Body of pancreas (tissue), 4 donors: ENCODE measurements at regions not wholly inside any gene's neighbourhood (a gene's known extent, or its start where the extent isn't known, plus 50 kb on each side); places are given as distances from the start of the nearest gene placed in this dataset.

Source experiments
- ATAC-seq: fragments of 150-250 bp; one replicate; pipeline ENCODE4 v1.9.1; 2016
- DNase-seq, 4 donors: peaks; one replicate each; pipeline ENCODE4 v3.0.0-alpha.2; 2019
- H3K27ac ChIP-seq, 4 donors: fragments of 200-600 bp; sonication (generic); 1 replicate in 3 of 4; 2 replicates in 1 of 4; pipeline versions ENCODE4 v1.5.1 to v1.6.1; 2016 to 2019; ENCODE audit warnings: mild to moderate bottlenecking in 1 of 4, mixed read lengths in 1 of 4, moderate library complexity in 1 of 4
- H3K27me3 ChIP-seq, 2 donors: fragments of 200-600 bp; sonication (generic); one replicate each; pipeline ENCODE4 v1.6.0; 2016; ENCODE audit warnings: mild to moderate bottlenecking in 1 of 2
- H3K36me3 ChIP-seq, 2 donors: fragments of 200-600 bp; sonication (generic); replicated peaks in 1 of 2; 2 replicates each; pipeline ENCODE4 v1.5.1; 2016; ENCODE audit warnings: low read depth in 2 of 2; ENCODE audit not compliant: insufficient read depth in 1 of 2
- H3K4me1 ChIP-seq: fragments of 200-600 bp; sonication (generic); one replicate; pipeline ENCODE4 v1.6.0; 2016
- H3K4me3 ChIP-seq, 2 donors: fragments of 200-600 bp; sonication (generic); 1 replicate in 1 of 2; 2 replicates in 1 of 2; pipeline ENCODE4 v1.5.1; 2016 to 2019
- H3K9me3 ChIP-seq, 3 donors: fragments of 200-600 bp; sonication (generic); 1 replicate in 2 of 3; 2 replicates in 1 of 3; pipeline ENCODE4 v1.5.1; 2016
- POLR2A ChIP-seq, 3 donors: fragments of 450-650 bp; IDR thresholded peaks; one replicate each; pipeline ENCODE4 v1.6.1; 2016; ENCODE audit warnings: antibody characterized with exemption in 3 of 3, mild to moderate bottlenecking in 2 of 3
- WGBS, 2 donors: methylation state at CpG; one replicate each; pipeline ENCODE4 v1.1.5; 2017; 5-methylcytosine and 5-hydroxymethylcytosine counted together
- intact Hi-C: fragments of 100-400 bp; cut with DNase I; formaldehyde crosslinking; loops from one replicate; pipeline ENCODE4 v1.15.1; 2023
- TF ChIP-seq, protein P1 (sequence below), 7 experiments: fragments of 450-650 bp in 4 of 7; fragments of 200-600 bp in 3 of 7; sonication (generic) in 3 of 7; IDR thresholded peaks; one replicate each; pipeline ENCODE4 v1.5.1; 2016 to 2019; ENCODE audit warnings: antibody characterized with exemption in 7 of 7

- H3K4me3 ChIP-seq = no peak overlapping the region
- intact Hi-C loops = no loop called here
- ATAC-seq (no peak), DNase-seq (no peak)
- H3K27me3 ChIP-seq = no peaks in the 10 kb centered on the region
- H3K4me1 ChIP-seq = peaks cover 9% of the 10 kb centered on the region
- TF ChIP-seq POLR2A (IDR thresholded peaks at IDR 0.05) = no peak
- TF ChIP-seq, protein P1, sequence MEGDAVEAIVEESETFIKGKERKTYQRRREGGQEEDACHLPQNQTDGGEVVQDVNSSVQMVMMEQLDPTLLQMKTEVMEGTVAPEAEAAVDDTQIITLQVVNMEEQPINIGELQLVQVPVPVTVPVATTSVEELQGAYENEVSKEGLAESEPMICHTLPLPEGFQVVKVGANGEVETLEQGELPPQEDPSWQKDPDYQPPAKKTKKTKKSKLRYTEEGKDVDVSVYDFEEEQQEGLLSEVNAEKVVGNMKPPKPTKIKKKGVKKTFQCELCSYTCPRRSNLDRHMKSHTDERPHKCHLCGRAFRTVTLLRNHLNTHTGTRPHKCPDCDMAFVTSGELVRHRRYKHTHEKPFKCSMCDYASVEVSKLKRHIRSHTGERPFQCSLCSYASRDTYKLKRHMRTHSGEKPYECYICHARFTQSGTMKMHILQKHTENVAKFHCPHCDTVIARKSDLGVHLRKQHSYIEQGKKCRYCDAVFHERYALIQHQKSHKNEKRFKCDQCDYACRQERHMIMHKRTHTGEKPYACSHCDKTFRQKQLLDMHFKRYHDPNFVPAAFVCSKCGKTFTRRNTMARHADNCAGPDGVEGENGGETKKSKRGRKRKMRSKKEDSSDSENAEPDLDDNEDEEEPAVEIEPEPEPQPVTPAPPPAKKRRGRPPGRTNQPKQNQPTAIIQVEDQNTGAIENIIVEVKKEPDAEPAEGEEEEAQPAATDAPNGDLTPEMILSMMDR (IDR thresholded peaks at IDR 0.05) = no peak
- H3K27ac ChIP-seq = peak overlapping the region in 3 of 4 donors; percentile 71 to 76 (median 72)
- H3K36me3 ChIP-seq = no peaks in the 10 kb centered on the region
- WGBS, 2 donors = 45 to 56% methylated on average over 4 of the region's 4 CpGs
- H3K9me3 ChIP-seq = no peaks in the 10 kb centered on the region
Observed at GRCh38 chr14:26873362-26873960, 275.6 kb upstream of the NOVA1 start.

GRCh38 chr14:26887847-26888246 lies 290.0 kb upstream of the NOVA1 start:
- Histone ChIP-seq H3K9me3 (no peaks in the 10 kb centered on the region), H3K27ac (no peak overlapping the region), H3K36me3 (no peaks in the 10 kb centered on the region), H3K4me3 (no peak overlapping the region), H3K27me3 (no peaks in the 10 kb centered on the region), H3K4me1 (no peaks in the 10 kb centered on the region)
- ATAC-seq (peak; percentile 9), DNase-seq (peak in 1 of 4 donors; percentile 5)
- TF ChIP-seq POLR2A (IDR thresholded peaks at IDR 0.05) = no peak
- TF ChIP-seq, protein P1 (IDR thresholded peaks at IDR 0.05) = no peak
- 38 to 80% methylated on average over 1 of the region's 1 CpG for WGBS, 2 donors
- intact Hi-C loops = no loop called here

DNA sequence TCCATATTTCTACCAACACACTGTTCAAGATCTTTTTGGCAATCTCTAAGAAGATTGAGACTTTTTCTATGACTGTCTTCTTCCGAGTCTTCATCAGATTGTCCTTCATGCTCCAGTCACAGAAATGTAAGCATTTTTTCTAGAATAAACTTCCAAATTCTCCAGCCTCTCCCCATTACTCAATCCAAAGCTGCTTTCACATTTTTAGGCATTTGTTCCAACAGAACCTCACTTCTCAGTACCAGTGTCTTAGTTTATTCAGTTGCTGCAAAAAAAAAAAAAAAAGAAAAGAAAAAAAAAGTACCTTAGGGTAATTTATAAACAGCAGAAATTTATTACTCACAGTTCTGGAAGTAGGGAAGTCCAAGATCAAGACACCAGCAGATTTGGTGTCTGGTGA lies 290.8 kb upstream of the NOVA1 start:
- ATAC-seq = no peak
- H3K27ac ChIP-seq = no peak overlapping the region
- no peaks in the 10 kb centered on the region for H3K36me3 ChIP-seq
- 82% methylated on average over 1 of the region's 1 CpG for WGBS, 2 donors
- no peak for DNase-seq
- H3K27me3 ChIP-seq = no peaks in the 10 kb centered on the region
- intact Hi-C loops = no loop called here
- no peak for TF ChIP-seq POLR2A (IDR thresholded peaks at IDR 0.05)
- TF ChIP-seq, protein P1 (IDR thresholded peaks at IDR 0.05) = no peak
- H3K4me1 ChIP-seq = no peaks in the 10 kb centered on the region
- no peak overlapping the region for H3K4me3 ChIP-seq
- no peaks in the 10 kb centered on the region for H3K9me3 ChIP-seq

DNA sequence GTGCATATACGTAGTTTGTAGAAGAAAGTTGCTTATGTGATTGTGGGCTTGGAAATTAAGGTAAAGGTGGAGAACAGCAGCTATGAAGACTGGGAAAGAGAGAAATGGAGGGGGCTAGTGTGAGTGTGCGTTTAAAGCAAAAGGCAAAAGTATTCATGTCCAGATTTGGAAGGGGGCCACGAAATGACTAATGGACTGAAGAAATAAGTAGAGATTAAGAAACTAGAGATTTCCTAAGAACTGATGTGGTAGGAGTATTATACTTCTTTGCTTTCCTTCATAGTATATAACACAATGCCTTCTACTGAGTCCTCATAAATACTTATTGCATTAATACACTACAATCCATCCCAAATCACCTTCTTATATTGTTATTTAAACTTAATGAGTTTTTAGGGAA lies 298.6 kb upstream of the NOVA1 start:
- WGBS, 2 donors = 65 to 83% methylated on average over 3 of the region's 3 CpGs
- intact Hi-C loops = no loop called here
- DNase-seq (peak in 1 of 4 donors; percentile 13), ATAC-seq (no peak)
- no peak overlapping the region for H3K4me3 ChIP-seq
- no peak overlapping the region for H3K27ac ChIP-seq
- H3K36me3 ChIP-seq = no peaks in the 10 kb centered on the region
- H3K27me3 ChIP-seq = no peaks in the 10 kb centered on the region
- no peaks in the 10 kb centered on the region for H3K9me3 ChIP-seq
- no peak for TF ChIP-seq POLR2A (IDR thresholded peaks at IDR 0.05)
- TF ChIP-seq, protein P1 (IDR thresholded peaks at IDR 0.05) = no peak
- no peaks in the 10 kb centered on the region for H3K4me1 ChIP-seq

GRCh38 chr14:26897196-26897595 lies 299.4 kb upstream of the NOVA1 start:
- DNase-seq = no peak
- intact Hi-C loops = no loop called here
- Histone ChIP-seq H3K36me3 (no peaks in the 10 kb centered on the region), H3K4me3 (no peak overlapping the region), H3K27ac (no peak overlapping the region), H3K27me3 (no peaks in the 10 kb centered on the region), H3K4me1 (no peaks in the 10 kb centered on the region), H3K9me3 (no peaks in the 10 kb centered on the region)
- ATAC-seq = no peak
- TF ChIP-seq, protein P1 (IDR thresholded peaks at IDR 0.05) = no peak
- TF ChIP-seq POLR2A (IDR thresholded peaks at IDR 0.05) = no peak
